Stomach (tissue), 4 donors: ENCODE measurements at regions not wholly inside any gene's neighbourhood (a gene's known extent, or its start where the extent isn't known, plus 50 kb on each side); places are given as distances from the start of the nearest gene placed in this dataset.

Experiments
- EP300 ChIP-seq: sonication (generic); formaldehyde crosslinking; IDR thresholded peaks from one replicate; pipeline ENCODE4 v1.6.1; 2017; ENCODE audit warnings: antibody characterized with exemption
- POLR2A ChIP-seq, 4 donors: fragments of 450-650 bp; IDR thresholded peaks; one replicate each; pipeline ENCODE4 v1.6.1; 2016; ENCODE audit warnings: antibody characterized with exemption in 4 of 4, control low read depth in 2 of 4, mild to moderate bottlenecking in 1 of 4, moderate library complexity in 1 of 4
- POLR2AphosphoS5 ChIP-seq, 3 donors: sonication (generic); formaldehyde crosslinking; IDR thresholded peaks; one replicate each; pipeline ENCODE4 v1.6.1; 2016; ENCODE audit warnings: antibody characterized with exemption in 3 of 3
- TF ChIP-seq, protein P1 (sequence below), 7 experiments: fragments of 450-650 bp in 4 of 7; fragments of 200-600 bp in 3 of 7; sonication (generic) in 3 of 7; IDR thresholded peaks; one replicate each; pipeline ENCODE4 v1.5.1; 2016 to 2019; ENCODE audit warnings: antibody characterized with exemption in 7 of 7, control low read depth in 2 of 7, mild to moderate bottlenecking in 1 of 7

DNA sequence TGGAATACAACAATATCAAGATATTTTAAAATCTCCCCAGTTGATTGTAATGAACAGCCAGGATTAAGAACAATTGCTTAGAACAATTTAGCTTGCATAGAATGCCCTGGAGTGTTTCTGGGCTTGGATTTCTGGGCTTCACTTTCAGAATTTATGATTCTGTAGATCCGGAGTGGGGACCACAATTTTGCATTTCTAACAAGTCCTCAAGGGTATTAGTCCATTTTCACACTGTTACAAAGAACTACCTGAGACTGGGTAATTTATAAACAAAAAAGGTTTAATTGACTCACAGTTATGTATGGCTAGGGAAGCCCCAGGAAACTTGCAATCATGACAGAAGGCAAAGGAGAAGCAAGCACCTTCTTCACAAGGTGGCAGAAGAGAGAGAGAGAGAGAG is 54.3 kb upstream of the MYRIP start:
- no peak for TF ChIP-seq POLR2A (IDR thresholded peaks at IDR 0.05)
- TF ChIP-seq, protein P1, sequence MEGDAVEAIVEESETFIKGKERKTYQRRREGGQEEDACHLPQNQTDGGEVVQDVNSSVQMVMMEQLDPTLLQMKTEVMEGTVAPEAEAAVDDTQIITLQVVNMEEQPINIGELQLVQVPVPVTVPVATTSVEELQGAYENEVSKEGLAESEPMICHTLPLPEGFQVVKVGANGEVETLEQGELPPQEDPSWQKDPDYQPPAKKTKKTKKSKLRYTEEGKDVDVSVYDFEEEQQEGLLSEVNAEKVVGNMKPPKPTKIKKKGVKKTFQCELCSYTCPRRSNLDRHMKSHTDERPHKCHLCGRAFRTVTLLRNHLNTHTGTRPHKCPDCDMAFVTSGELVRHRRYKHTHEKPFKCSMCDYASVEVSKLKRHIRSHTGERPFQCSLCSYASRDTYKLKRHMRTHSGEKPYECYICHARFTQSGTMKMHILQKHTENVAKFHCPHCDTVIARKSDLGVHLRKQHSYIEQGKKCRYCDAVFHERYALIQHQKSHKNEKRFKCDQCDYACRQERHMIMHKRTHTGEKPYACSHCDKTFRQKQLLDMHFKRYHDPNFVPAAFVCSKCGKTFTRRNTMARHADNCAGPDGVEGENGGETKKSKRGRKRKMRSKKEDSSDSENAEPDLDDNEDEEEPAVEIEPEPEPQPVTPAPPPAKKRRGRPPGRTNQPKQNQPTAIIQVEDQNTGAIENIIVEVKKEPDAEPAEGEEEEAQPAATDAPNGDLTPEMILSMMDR (IDR thresholded peaks at IDR 0.05): no peak
- no peak for TF ChIP-seq EP300
- TF ChIP-seq POLR2AphosphoS5 (IDR thresholded peaks at IDR 0.05): no peak
